HL-60 (cell line): ENCODE measurements at regions not wholly inside any gene's neighbourhood (a gene's known extent, or its start where the extent isn't known, plus 50 kb on each side); places are given as distances from the start of the nearest gene placed in this dataset.

ENCODE experiments used
- DNase-seq, 2 experiments: peaks; one replicate each; pipeline ENCODE4 v3.0.0-alpha.2; 2010 to 2020; ENCODE audit warnings: low read depth in 1 of 2, low spot score in 1 of 2
- H3K27ac ChIP-seq: fragments of 250-450 bp; sonication (Bioruptor Pico); replicated peaks from 2 replicates; pipeline ENCODE4 v1.5.1; 2020; ENCODE audit warnings: mild to moderate bottlenecking, moderate library complexity
- H3K27me3 ChIP-seq: fragments of 250-450 bp; sonication (Bioruptor Pico); 2 replicates; pipeline ENCODE4 v1.5.1; 2021; ENCODE audit warnings: mild to moderate bottlenecking, moderate library complexity; ENCODE audit not compliant: insufficient read depth, poor library complexity, severe bottlenecking
- H3K4me3 ChIP-seq: replicated peaks from 2 replicates; pipeline ENCODE4 v1.5.1; 2011; ENCODE audit warnings: mild to moderate bottlenecking, control low read depth, low read length; ENCODE audit not compliant: insufficient read depth
- CTCF ChIP-seq: IDR thresholded peaks from one replicate; pipeline ENCODE4 v1.5.1; 2011; ENCODE audit warnings: low read length, control low read depth, inconsistent platforms; ENCODE audit not compliant: insufficient read depth
- GABPA ChIP-seq: IDR thresholded peaks from 2 replicates; pipeline ENCODE4 v1.6.1; 2012; ENCODE audit warnings: low read depth
- POLR2AphosphoS5 ChIP-seq: IDR thresholded peaks from 2 replicates; pipeline ENCODE4 v1.6.1; 2012; ENCODE audit warnings: low read depth
- SPI1 ChIP-seq: IDR thresholded peaks from 2 replicates; pipeline ENCODE4 v1.6.1; 2012; ENCODE audit warnings: low read depth, mild to moderate bottlenecking, borderline replicate concordance
- TF ChIP-seq, protein P1 (sequence below): IDR thresholded peaks from 2 replicates; pipeline ENCODE4 v1.6.1; 2012; ENCODE audit warnings: low read depth; ENCODE audit not compliant: insufficient replicate concordance

DNA sequence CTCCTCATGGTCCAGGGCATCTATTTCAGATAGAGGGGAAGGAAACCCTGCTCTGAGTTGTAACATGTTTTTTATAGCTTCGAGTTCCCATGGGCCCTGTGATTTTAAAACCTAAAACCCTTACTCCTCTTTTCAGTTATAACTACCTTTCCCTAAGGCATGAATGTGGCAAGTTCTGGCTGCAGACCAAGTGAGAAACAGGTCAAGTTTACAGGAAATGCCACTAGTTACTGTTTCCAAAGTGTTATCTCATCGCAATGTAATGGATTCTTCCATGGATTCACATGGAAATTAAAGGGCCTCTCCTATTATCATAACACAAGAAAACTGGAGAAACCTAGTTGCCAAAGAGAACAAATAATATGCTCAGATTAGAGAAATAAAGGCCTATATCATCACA is 574.5 kb upstream of the GRAMD2B start:
- no peak overlapping the region for H3K4me3 ChIP-seq
- no peak overlapping the region for H3K27ac ChIP-seq
- H3K27me3 ChIP-seq = no peaks in the 10 kb centered on the region
- no peak for DNase-seq
- TF ChIP-seq POLR2AphosphoS5 (no peak), CTCF (no peak), SPI1 (no peak), GABPA (no peak)
- TF ChIP-seq, protein P1, sequence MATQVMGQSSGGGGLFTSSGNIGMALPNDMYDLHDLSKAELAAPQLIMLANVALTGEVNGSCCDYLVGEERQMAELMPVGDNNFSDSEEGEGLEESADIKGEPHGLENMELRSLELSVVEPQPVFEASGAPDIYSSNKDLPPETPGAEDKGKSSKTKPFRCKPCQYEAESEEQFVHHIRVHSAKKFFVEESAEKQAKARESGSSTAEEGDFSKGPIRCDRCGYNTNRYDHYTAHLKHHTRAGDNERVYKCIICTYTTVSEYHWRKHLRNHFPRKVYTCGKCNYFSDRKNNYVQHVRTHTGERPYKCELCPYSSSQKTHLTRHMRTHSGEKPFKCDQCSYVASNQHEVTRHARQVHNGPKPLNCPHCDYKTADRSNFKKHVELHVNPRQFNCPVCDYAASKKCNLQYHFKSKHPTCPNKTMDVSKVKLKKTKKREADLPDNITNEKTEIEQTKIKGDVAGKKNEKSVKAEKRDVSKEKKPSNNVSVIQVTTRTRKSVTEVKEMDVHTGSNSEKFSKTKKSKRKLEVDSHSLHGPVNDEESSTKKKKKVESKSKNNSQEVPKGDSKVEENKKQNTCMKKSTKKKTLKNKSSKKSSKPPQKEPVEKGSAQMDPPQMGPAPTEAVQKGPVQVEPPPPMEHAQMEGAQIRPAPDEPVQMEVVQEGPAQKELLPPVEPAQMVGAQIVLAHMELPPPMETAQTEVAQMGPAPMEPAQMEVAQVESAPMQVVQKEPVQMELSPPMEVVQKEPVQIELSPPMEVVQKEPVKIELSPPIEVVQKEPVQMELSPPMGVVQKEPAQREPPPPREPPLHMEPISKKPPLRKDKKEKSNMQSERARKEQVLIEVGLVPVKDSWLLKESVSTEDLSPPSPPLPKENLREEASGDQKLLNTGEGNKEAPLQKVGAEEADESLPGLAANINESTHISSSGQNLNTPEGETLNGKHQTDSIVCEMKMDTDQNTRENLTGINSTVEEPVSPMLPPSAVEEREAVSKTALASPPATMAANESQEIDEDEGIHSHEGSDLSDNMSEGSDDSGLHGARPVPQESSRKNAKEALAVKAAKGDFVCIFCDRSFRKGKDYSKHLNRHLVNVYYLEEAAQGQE = no peak

GRCh38 chr5:125856949-125857348 is 566.3 kb upstream of the GRAMD2B start:
- no peak for TF ChIP-seq CTCF
- no peak for TF ChIP-seq POLR2AphosphoS5
- TF ChIP-seq GABPA = no peak
- no peak for TF ChIP-seq SPI1
- TF ChIP-seq, protein P1 = no peak
- no peak for DNase-seq
- H3K27me3 ChIP-seq = no peaks in the 10 kb centered on the region

GRCh38 chr5:125863579-125863978 is 559.6 kb upstream of the GRAMD2B start:
- H3K27me3 ChIP-seq = no peaks in the 10 kb centered on the region
- no peak for DNase-seq
- H3K27ac ChIP-seq = no peak overlapping the region
- no peak for TF ChIP-seq SPI1
- no peak overlapping the region for H3K4me3 ChIP-seq

More at GRCh38 chr5:125856949-125857348, 566.3 kb upstream of the GRAMD2B start:
- Histone ChIP-seq H3K4me3 (no peak overlapping the region), H3K27ac (no peak overlapping the region)

DNA sequence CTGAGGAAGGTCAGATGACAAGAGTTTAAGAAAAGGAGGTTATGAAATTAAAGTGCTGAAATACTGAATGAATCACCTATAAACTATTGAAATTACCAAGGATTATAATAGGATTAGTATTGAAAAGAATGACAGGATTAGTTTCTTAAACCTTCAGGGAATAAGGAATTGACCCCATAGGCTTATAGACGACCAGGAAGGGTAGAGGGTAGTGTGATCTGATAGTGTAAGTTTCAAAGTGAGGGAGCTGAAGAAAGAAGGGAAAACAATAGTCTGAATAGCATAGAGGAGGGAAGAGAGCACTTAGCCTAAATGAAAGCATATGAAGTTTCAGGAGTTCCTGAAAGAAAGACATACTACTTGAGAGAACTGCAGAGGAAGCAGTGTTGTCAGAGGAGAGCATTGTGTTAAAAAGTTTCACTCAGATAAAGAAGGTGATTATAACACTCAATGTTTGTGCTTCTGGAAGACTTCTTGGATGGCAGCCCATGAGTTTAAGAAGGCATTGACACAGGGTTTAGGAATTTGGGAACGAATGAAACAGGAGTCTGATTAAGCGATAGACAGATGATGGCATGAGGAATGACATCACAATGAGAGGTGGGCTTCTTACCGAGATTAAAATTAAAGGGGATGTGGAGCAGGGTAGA is 557.9 kb upstream of the GRAMD2B start:
- DNase-seq = no peak
- Histone ChIP-seq H3K27me3 (no peaks in the 10 kb centered on the region), H3K4me3 (no peak overlapping the region), H3K27ac (no peak overlapping the region)
- TF ChIP-seq CTCF (no peak), GABPA (no peak), SPI1 (no peak), POLR2AphosphoS5 (no peak)
- TF ChIP-seq, protein P1 = no peak
